Neuronal stem cell (in vitro differentiated cells): ENCODE measurements at regions not wholly inside any gene's neighbourhood (a gene's known extent, or its start where the extent isn't known, plus 50 kb on each side); places are given as distances from the start of the nearest gene placed in this dataset.
"Not testable (repeated sequence)": the region's sequence is repeated elsewhere in the genome, so short reads cannot be mapped to it uniquely, and the experiment has no call there.

Source experiments
- DNase-seq: peaks from one replicate; pipeline ENCODE4 v3.0.0-alpha.2; 2013; ENCODE audit warnings: low spot score
- H2AFZ ChIP-seq: one replicate; pipeline ENCODE4 v1.6.1; 2013; ENCODE audit warnings: mild to moderate bottlenecking, low read length, inconsistent platforms
- H2AK5ac ChIP-seq: 2 replicates; pipeline ENCODE4 v1.6.1; 2013; ENCODE audit warnings: low read depth, mild to moderate bottlenecking, inconsistent platforms, low read length, moderate library complexity, mixed read lengths
- H2BK120ac ChIP-seq: 2 replicates; pipeline ENCODE4 v1.6.1; 2013; ENCODE audit warnings: low read depth, mild to moderate bottlenecking, inconsistent platforms, low read length, moderate library complexity, mixed read lengths
- H2BK12ac ChIP-seq: one replicate; pipeline ENCODE4 v1.6.1; 2013; ENCODE audit warnings: low read length, inconsistent platforms
- H2BK15ac ChIP-seq: 2 replicates; pipeline ENCODE4 v1.6.1; 2013; ENCODE audit warnings: mild to moderate bottlenecking, low read length, inconsistent platforms, mixed read lengths
- H2BK5ac ChIP-seq: one replicate; pipeline ENCODE4 v1.6.1; 2013; ENCODE audit warnings: inconsistent platforms, mild to moderate bottlenecking, low read length, moderate library complexity
- H3K14ac ChIP-seq: one replicate; pipeline ENCODE4 v1.6.1; 2013; ENCODE audit warnings: low read length, inconsistent platforms
- H3K18ac ChIP-seq: 2 replicates; pipeline ENCODE4 v1.6.1; 2013; ENCODE audit warnings: low read length, inconsistent platforms
- H3K23ac ChIP-seq: 2 replicates; pipeline ENCODE4 v1.6.1; 2013; ENCODE audit warnings: low read depth, mild to moderate bottlenecking, mixed read lengths, low read length, inconsistent platforms; ENCODE audit not compliant: poor library complexity
- H3K27ac ChIP-seq: replicated peaks from 3 replicates; pipeline ENCODE4 v1.5.1; 2013; ENCODE audit warnings: low read length, inconsistent platforms
- H3K27me3 ChIP-seq, 3 experiments: 2 replicates each; pipeline ENCODE4 v1.6.1; 2013; ENCODE audit warnings: low read length in 3 of 3, mild to moderate bottlenecking in 2 of 3, inconsistent platforms in 1 of 3, low read depth in 1 of 3, mixed read lengths in 1 of 3, moderate library complexity in 1 of 3; ENCODE audit not compliant: control insufficient read depth in 3 of 3, insufficient read depth in 3 of 3
- H3K36me3 ChIP-seq, 2 donors: replicated peaks in 1 of 2; 2 replicates each; pipeline ENCODE4 v1.6.1; 2013; ENCODE audit warnings: low read length in 2 of 2; ENCODE audit not compliant: control insufficient read depth in 2 of 2, insufficient read depth in 2 of 2
- H3K4ac ChIP-seq: 2 replicates; pipeline ENCODE4 v1.6.1; 2013; ENCODE audit warnings: inconsistent platforms, mild to moderate bottlenecking, low read length, moderate library complexity
- H3K4me1 ChIP-seq, 2 donors: 1 replicate in 1 of 2; 2 replicates in 1 of 2; pipeline ENCODE4 v1.6.1; 2013; ENCODE audit warnings: low read length in 2 of 2, low read depth in 1 of 2; ENCODE audit not compliant: control insufficient read depth in 2 of 2, insufficient read depth in 1 of 2
- H3K4me2 ChIP-seq: one replicate; pipeline ENCODE4 v1.6.1; 2013; ENCODE audit warnings: mild to moderate bottlenecking, low read length, inconsistent platforms; ENCODE audit not compliant: insufficient read depth, poor library complexity, severe bottlenecking
- H3K4me3 ChIP-seq, 2 donors: 2 replicates each; pipeline ENCODE4 v1.5.1; 2013; ENCODE audit warnings: low read length in 2 of 2, mild to moderate bottlenecking in 2 of 2, inconsistent platforms in 1 of 2, moderate library complexity in 1 of 2
- H3K79me1 ChIP-seq: one replicate; pipeline ENCODE4 v1.6.1; 2013; ENCODE audit warnings: low read depth, mild to moderate bottlenecking, inconsistent platforms, low read length, moderate library complexity
- H3K9ac ChIP-seq: one replicate; pipeline ENCODE4 v1.6.1; 2013; ENCODE audit warnings: mild to moderate bottlenecking, low read depth, low read length, inconsistent platforms; ENCODE audit not compliant: poor library complexity
- H3K9me3 ChIP-seq, 2 donors: replicated peaks in 1 of 2; 2 replicates each; pipeline versions ENCODE3 to v1.6.1; 2013; ENCODE audit warnings: low read length in 2 of 2, mild to moderate bottlenecking in 2 of 2, inconsistent platforms in 1 of 2, low read depth in 1 of 2, mixed read lengths in 1 of 2, moderate library complexity in 1 of 2; ENCODE audit not compliant: control insufficient read depth in 2 of 2, insufficient read depth in 1 of 2
- H4K8ac ChIP-seq: one replicate; pipeline ENCODE4 v1.6.1; 2013; ENCODE audit warnings: low read depth, mild to moderate bottlenecking, inconsistent platforms, low read length, moderate library complexity
- H4K91ac ChIP-seq: one replicate; pipeline ENCODE4 v1.6.1; 2013; ENCODE audit warnings: low read length, low read depth, mild to moderate bottlenecking, inconsistent platforms; ENCODE audit not compliant: poor library complexity
- WGBS, 2 donors: extraction: QIAGEN DNeasy Blood & Tissue Kit; methylation state at CpG; one replicate each; pipeline ENCODE4 v1.1.7; 2013; ENCODE audit warnings: missing lambda C conversion rate in 2 of 2, mixed read lengths in 1 of 2; ENCODE audit not compliant: insufficient read length in 2 of 2, insufficient replicate concordance in 1 of 2; ENCODE audit errors: extremely low coverage in 2 of 2; 5-methylcytosine and 5-hydroxymethylcytosine counted together

GRCh38 chr11:44437122-44437521 is 127.2 kb upstream of the ALX4 start:
- no peak overlapping the region for H2BK15ac ChIP-seq
- no peak overlapping the region for H3K4me2 ChIP-seq
- H2AK5ac ChIP-seq, result no peak overlapping the region
- H3K9me3 ChIP-seq, result no peaks in the 10 kb centered on the region
- H2BK120ac ChIP-seq, result no peak overlapping the region
- no peak overlapping the region for H3K23ac ChIP-seq
- no peak overlapping the region for H3K9ac ChIP-seq
- no peak overlapping the region for H3K18ac ChIP-seq
- H3K27me3 ChIP-seq, result no peaks in the 10 kb centered on the region
- H3K4me1 ChIP-seq, result peaks cover 0 to 1% of the 10 kb centered on the region in 2 donors
- no peak overlapping the region for H3K4me3 ChIP-seq
- no CpG with 5 or more reads among the region's 1 CpG for WGBS, 2 donors
- no peak overlapping the region for H4K91ac ChIP-seq
- no peak overlapping the region for H3K27ac ChIP-seq
- H3K79me1 ChIP-seq, result no peaks in the 10 kb centered on the region
- H4K8ac ChIP-seq, result no peak overlapping the region
- no peaks in the 10 kb centered on the region for H3K36me3 ChIP-seq
- no peak overlapping the region for H3K14ac ChIP-seq
- H2BK12ac ChIP-seq, result no peak overlapping the region
- H2AFZ ChIP-seq, result no peak overlapping the region
- no peak overlapping the region for H3K4ac ChIP-seq
- no peak overlapping the region for H2BK5ac ChIP-seq
- no peak for DNase-seq

GRCh38 chr11:44442893-44443673 is 122.4 kb upstream of the CD82 start:
- not testable (repeated sequence) for H3K9ac ChIP-seq, H2BK5ac ChIP-seq, H4K8ac ChIP-seq, H4K91ac ChIP-seq, DNase-seq, H2BK15ac ChIP-seq, H3K18ac ChIP-seq, H2AFZ ChIP-seq, H3K23ac ChIP-seq, H3K4me3 ChIP-seq, H2BK120ac ChIP-seq, H3K79me1 ChIP-seq, H2BK12ac ChIP-seq, H3K9me3 ChIP-seq, H3K4ac ChIP-seq, H3K4me2 ChIP-seq, H3K27ac ChIP-seq, H3K14ac ChIP-seq, H3K27me3 ChIP-seq, H2AK5ac ChIP-seq, H3K36me3 ChIP-seq
- H3K4me1 ChIP-seq, result peaks cover 0 to 13% of the 10 kb centered on the region in 2 donors
- no CpG with 5 or more reads among the region's 4 CpGs for WGBS, 2 donors

DNA sequence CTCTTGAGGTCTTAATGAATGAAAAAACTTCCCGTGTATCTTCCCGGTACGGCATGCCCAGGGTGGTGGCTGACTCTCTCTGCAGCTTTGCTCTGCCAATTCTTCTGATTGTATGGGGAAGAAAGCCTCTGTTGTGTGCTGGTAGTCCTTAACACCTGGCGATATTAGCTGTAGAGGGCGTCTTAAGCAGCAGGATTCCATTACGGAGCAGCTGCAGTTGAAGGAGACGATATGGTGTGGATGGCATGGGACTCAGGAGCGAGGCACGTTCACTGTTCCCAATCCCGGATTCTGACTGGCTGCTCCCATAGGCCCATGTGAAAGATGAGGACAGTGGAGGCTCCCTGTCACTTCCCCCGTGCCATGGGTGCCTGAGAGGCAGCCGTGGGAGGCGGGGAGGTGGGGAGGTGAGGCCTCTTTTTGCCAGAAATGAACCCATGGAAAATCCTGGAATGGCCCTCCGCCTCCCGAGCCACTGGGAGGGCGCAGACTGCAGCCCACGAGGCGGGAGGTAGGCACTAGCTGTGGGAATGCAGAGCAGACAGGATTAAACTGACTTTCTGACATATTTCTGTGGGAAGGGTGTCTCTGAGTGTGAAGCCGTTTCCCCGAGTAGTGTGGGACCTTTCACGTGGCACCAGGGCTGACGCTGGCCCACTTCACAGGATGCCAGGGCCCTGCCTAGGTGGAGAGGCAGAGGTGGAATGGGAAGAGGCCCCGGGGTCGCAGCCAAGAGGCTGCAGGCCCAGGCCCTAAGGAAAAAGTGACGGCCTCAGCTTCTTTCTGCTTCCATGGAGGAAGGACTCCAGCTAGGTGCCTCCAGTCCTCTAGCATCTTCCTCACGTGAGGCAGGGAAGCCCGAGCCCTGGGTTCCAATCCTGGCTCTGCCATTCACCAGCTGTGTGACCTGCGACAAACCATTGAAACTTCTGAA is 121.4 kb upstream of the CD82 start:
- no peaks in the 10 kb centered on the region for H3K36me3 ChIP-seq
- no peak overlapping the region for H3K27ac ChIP-seq
- H3K9ac ChIP-seq, result no peak overlapping the region
- no CpG with 5 or more reads among the region's 28 CpGs for WGBS, 2 donors
- H2AK5ac ChIP-seq, result no peak overlapping the region
- H3K4me1 ChIP-seq, result peaks cover 0 to 13% of the 10 kb centered on the region in 2 donors
- no peak overlapping the region for H2BK5ac ChIP-seq
- no peak overlapping the region for H2BK12ac ChIP-seq
- H4K8ac ChIP-seq, result no peak overlapping the region
- H3K23ac ChIP-seq, result no peak overlapping the region
- no peak for DNase-seq
- H3K27me3 ChIP-seq, result no peaks in the 10 kb centered on the region
- H3K4me2 ChIP-seq, result no peak overlapping the region
- H3K4me3 ChIP-seq, result no peak overlapping the region
- no peaks in the 10 kb centered on the region for H3K9me3 ChIP-seq
- peak overlapping the region; percentile 29 for H3K18ac ChIP-seq
- no peak overlapping the region for H3K14ac ChIP-seq
- no peak overlapping the region for H2AFZ ChIP-seq
- no peaks in the 10 kb centered on the region for H3K79me1 ChIP-seq
- H2BK120ac ChIP-seq, result no peak overlapping the region
- no peak overlapping the region for H2BK15ac ChIP-seq
- H4K91ac ChIP-seq, result no peak overlapping the region
- H3K4ac ChIP-seq, result no peak overlapping the region

- H3K9me3 ChIP-seq, result no peaks in the 10 kb centered on the region
- no peaks in the 10 kb centered on the region for H3K36me3 ChIP-seq
- H3K14ac ChIP-seq, result no peak overlapping the region
- H3K4me2 ChIP-seq, result no peak overlapping the region
- no peak overlapping the region for H3K4ac ChIP-seq
- H2AK5ac ChIP-seq, result no peak overlapping the region
- no peak overlapping the region for H2AFZ ChIP-seq
- no peak overlapping the region for H2BK15ac ChIP-seq
- no peak overlapping the region for H2BK5ac ChIP-seq
- no peak overlapping the region for H3K27ac ChIP-seq
- no peaks in the 10 kb centered on the region for H3K27me3 ChIP-seq
- no peak overlapping the region for H3K4me3 ChIP-seq
- H2BK12ac ChIP-seq, result no peak overlapping the region
- no peak overlapping the region for H3K9ac ChIP-seq
- H4K8ac ChIP-seq, result no peak overlapping the region
- H3K4me1 ChIP-seq, result peaks cover 0 to 13% of the 10 kb centered on the region in 2 donors
- H3K79me1 ChIP-seq, result no peaks in the 10 kb centered on the region
- H2BK120ac ChIP-seq, result no peak overlapping the region
- H4K91ac ChIP-seq, result no peak overlapping the region
- no peak overlapping the region for H3K18ac ChIP-seq
- WGBS, 2 donors, result no CpG with 5 or more reads among the region's 3 CpGs
- DNase-seq, result no peak
- no peak overlapping the region for H3K23ac ChIP-seq
Measured at GRCh38 chr11:44444770-44445321, 120.6 kb upstream of the CD82 start.
